OCI-LY7 (cell line): ENCODE measurements at regions not wholly inside any gene's neighbourhood (a gene's known extent, or its start where the extent isn't known, plus 50 kb on each side); places are given as distances from the start of the nearest gene placed in this dataset.

Source experiments
- BruUV-seq: library from RNA; stranded (reverse); fragments of 400-500 nt; replicated peaks from 2 replicates; lab custom pipeline; 2021; lab: Mats Ljungman, UMichigan
- CTCF ChIA-PET: fragments of 300-600 bp; sonication (Branson Sonifier 250); formaldehyde crosslinking; loops from one replicate; lab custom pipeline; 2022; ENCODE audit warnings: antibody characterized with exemption; ENCODE audit not compliant: unreplicated experiment; lab: Charles Lee
- POLR2A ChIA-PET: fragments of 300-600 bp; sonication (Branson Sonifier 250); formaldehyde crosslinking; loops from one replicate; lab custom pipeline; 2022; ENCODE audit warnings: antibody characterized with exemption; lab: Charles Lee
- DNase-seq: peaks from one replicate; pipeline ENCODE4 v3.0.0-alpha.2; 2015; ENCODE audit warnings: low spot score
- H2AFZ ChIP-seq: fragments of 200-600 bp; sonication (generic), shearing (Covaris generic); 2 replicates; pipeline ENCODE4 v1.6.1; 2014; ENCODE audit warnings: mild to moderate bottlenecking, antibody characterized with exemption, low read length, moderate library complexity
- H3K27ac ChIP-seq: fragments of 200-600 bp; sonication (generic); 2 replicates; pipeline ENCODE4 v1.5.1; 2014; ENCODE audit warnings: mixed run types, low read depth, mild to moderate bottlenecking, moderate library complexity, low read length, inconsistent platforms; ENCODE audit not compliant: poor library complexity, severe bottlenecking
- H3K36me3 ChIP-seq: fragments of 200-600 bp; sonication (generic); 2 replicates; pipeline ENCODE4 v1.6.1; 2014; ENCODE audit warnings: mild to moderate bottlenecking, antibody characterized with exemption, low read length, moderate library complexity, mixed read lengths; ENCODE audit not compliant: insufficient read depth
- H3K4me1 ChIP-seq: fragments of 200-600 bp; sonication (generic); 2 replicates; pipeline ENCODE4 v1.5.1; 2014; ENCODE audit warnings: mild to moderate bottlenecking, low read length; ENCODE audit not compliant: insufficient read depth, poor library complexity, severe bottlenecking
- H3K4me2 ChIP-seq: fragments of 200-600 bp; sonication (generic); 2 replicates; pipeline ENCODE4 v1.6.1; 2014; ENCODE audit warnings: mild to moderate bottlenecking, low read length
- H3K4me3 ChIP-seq: fragments of 200-600 bp; sonication (generic); 2 replicates; pipeline ENCODE4 v1.5.1; 2014; ENCODE audit warnings: mild to moderate bottlenecking, low read depth, low read length; ENCODE audit not compliant: poor library complexity, severe bottlenecking
- H3K79me2 ChIP-seq: fragments of 200-600 bp; sonication (generic); 2 replicates; pipeline ENCODE4 v1.6.1; 2016; ENCODE audit warnings: low read depth, mild to moderate bottlenecking, low read length, moderate library complexity, mixed read lengths; ENCODE audit not compliant: insufficient read depth
- H3K9me2 ChIP-seq: fragments of 200-600 bp; sonication (generic); 2 replicates; pipeline ENCODE4 v1.6.1; 2016; ENCODE audit warnings: mild to moderate bottlenecking, low read length, mixed read lengths; ENCODE audit not compliant: insufficient read depth
- H3K9me3 ChIP-seq: fragments of 200-600 bp; sonication (generic); 2 replicates; pipeline ENCODE4 v1.6.1; 2014; ENCODE audit warnings: mild to moderate bottlenecking, mixed run types, low read length, mixed read lengths
- H4K20me1 ChIP-seq: fragments of 200-600 bp; sonication (generic); 2 replicates; pipeline ENCODE4 v1.6.1; 2014; ENCODE audit warnings: mild to moderate bottlenecking, antibody characterized with exemption, low read length, moderate library complexity, mixed read lengths; ENCODE audit not compliant: insufficient read depth
- EZH2phosphoT487 ChIP-seq: fragments of 200-600 bp; sonication (generic); IDR thresholded peaks from 2 replicates; pipeline ENCODE4 v1.6.1; 2018; ENCODE audit warnings: low read depth, borderline replicate concordance, mild to moderate bottlenecking, mixed run types, antibody characterized with exemption, low read length, moderate library complexity, mixed read lengths
- intact Hi-C: fragments of 100-400 bp; cut with micrococcal nuclease; formaldehyde crosslinking; loops from one replicate; pipeline ENCODE4 v1.10.0; 2022; ENCODE audit not compliant: unreplicated experiment
- TF ChIP-seq, protein P1 (sequence below): fragments of 200-600 bp; sonication (generic); conservative IDR thresholded peaks from 2 replicates; pipeline ENCODE4 v1.5.1; 2014; ENCODE audit warnings: mild to moderate bottlenecking, antibody characterized with exemption, low read length, moderate library complexity, mixed read lengths

DNA sequence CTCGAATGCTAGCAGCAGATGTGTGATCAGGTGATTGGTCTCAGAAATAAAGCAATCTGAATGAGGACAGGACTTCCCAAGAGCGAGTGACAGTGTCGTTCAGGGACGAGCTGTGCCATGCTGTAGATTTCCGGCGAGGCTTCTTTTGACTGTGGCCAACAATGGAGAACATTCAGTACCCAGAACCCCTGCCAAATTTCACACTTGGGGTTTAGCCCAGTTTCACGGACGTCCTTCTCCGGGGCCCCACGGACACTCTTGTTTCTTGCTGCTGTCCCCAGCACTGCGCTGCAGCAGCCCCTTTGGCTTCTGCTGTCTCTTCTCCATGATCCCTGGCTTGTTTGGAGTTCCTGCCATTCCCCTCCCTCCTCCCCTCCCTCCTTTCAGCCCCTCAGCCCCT is 115.1 kb upstream of the GRAMD1B start:
- Histone ChIP-seq H3K27ac (no peak overlapping the region), H3K36me3 (no peaks in the 10 kb centered on the region), H3K4me3 (no peak overlapping the region), H4K20me1 (no peaks in the 10 kb centered on the region), H3K79me2 (no peaks in the 10 kb centered on the region), H3K9me3 (no peaks in the 10 kb centered on the region), H3K9me2 (no peaks in the 10 kb centered on the region), H2AFZ (no peak overlapping the region), H3K4me2 (no peak overlapping the region), H3K4me1 (no peaks in the 10 kb centered on the region)
- TF ChIP-seq, protein P1, sequence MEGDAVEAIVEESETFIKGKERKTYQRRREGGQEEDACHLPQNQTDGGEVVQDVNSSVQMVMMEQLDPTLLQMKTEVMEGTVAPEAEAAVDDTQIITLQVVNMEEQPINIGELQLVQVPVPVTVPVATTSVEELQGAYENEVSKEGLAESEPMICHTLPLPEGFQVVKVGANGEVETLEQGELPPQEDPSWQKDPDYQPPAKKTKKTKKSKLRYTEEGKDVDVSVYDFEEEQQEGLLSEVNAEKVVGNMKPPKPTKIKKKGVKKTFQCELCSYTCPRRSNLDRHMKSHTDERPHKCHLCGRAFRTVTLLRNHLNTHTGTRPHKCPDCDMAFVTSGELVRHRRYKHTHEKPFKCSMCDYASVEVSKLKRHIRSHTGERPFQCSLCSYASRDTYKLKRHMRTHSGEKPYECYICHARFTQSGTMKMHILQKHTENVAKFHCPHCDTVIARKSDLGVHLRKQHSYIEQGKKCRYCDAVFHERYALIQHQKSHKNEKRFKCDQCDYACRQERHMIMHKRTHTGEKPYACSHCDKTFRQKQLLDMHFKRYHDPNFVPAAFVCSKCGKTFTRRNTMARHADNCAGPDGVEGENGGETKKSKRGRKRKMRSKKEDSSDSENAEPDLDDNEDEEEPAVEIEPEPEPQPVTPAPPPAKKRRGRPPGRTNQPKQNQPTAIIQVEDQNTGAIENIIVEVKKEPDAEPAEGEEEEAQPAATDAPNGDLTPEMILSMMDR, result no peak
- no TSS peak for BruUV-seq
- no peak for DNase-seq
- intact Hi-C loops, result no loop called here
- ChIA-PET CTCF (interaction anchor here (0.6 kb wide), 1 partner anchor 11 kb away, joined by 3 read pairs; no protein-coding TSS in a partner anchor), POLR2A (no interaction called here)

DNA sequence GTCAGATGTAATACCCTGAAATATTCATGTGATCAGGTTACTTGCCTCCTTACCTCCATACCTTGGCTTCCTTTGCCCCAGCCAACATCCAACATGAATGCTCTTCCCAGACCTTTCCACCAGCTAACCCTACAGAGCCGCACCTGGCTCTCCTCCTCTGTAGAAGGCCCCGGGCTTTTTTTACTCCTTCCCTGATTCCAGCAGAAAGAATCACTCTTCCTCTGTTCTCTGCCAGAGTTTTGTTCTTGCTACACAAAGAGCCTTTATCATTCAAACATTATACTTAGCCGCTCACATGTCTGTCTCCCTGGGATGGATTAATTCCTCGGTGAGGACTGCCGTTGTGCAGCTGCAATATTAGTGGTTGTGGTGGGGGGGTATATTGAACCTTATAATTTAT is 116.8 kb upstream of the GRAMD1B start:
- TF ChIP-seq EZH2phosphoT487, result no peak
- TF ChIP-seq, protein P1, result no peak
- CTCF ChIA-PET, result no interaction called here
- Histone ChIP-seq H3K79me2 (no peaks in the 10 kb centered on the region), H3K36me3 (no peaks in the 10 kb centered on the region), H3K4me1 (peaks cover 2% of the 10 kb centered on the region), H3K4me2 (no peak overlapping the region), H3K27ac (no peak overlapping the region), H4K20me1 (no peaks in the 10 kb centered on the region), H2AFZ (peak overlapping the region; percentile 37; the same call in 1 of the 2 replicates), H3K9me2 (no peaks in the 10 kb centered on the region), H3K4me3 (no peak overlapping the region), H3K9me3 (no peaks in the 10 kb centered on the region)
- no TSS peak for BruUV-seq
- POLR2A ChIA-PET, result interaction anchor here (0.6 to 1.0 kb wide), 3 partner anchors 12 to 213 kb away, joined by 3 to 6 read pairs (median 3); no protein-coding TSS in a partner anchor
- DNase-seq, result no peak
- intact Hi-C loops, result no loop called here

DNA sequence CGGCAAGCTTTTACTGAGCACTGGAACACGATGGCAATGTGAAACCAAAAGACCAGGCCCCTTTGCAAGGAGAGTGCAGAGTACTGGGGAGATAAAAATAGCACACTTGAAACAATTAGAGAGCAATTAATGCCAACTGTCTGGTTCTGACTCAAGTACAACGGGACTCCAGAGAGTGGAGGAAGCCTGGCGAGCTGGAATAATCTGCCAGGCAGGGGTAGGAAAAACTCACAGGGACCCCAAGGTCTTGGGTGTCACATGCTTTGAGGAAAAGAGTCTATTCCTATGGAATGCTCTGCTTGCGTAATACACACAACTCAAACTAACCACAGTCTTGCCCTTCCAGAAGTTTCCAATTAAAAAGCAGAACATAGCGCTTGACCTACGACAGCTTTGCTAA is 113.0 kb upstream of the CLMP start:
- POLR2A ChIA-PET, result interaction anchor here (0.6 to 1.0 kb wide), 3 partner anchors 9 to 60 kb away, joined by 3 read pairs; no protein-coding TSS in a partner anchor

More for the DNA sequence above, 113.0 kb upstream of the CLMP start:
- DNase-seq, result no peak
- Histone ChIP-seq H3K79me2 (no peaks in the 10 kb centered on the region), H3K9me3 (no peaks in the 10 kb centered on the region), H3K36me3 (no peaks in the 10 kb centered on the region), H2AFZ (peak overlapping the region; percentile 56; the same call in 1 of the 2 replicates), H3K4me3 (no peak overlapping the region), H3K9me2 (no peaks in the 10 kb centered on the region), H3K4me2 (peak overlapping the region; percentile 34), H3K27ac (no peak overlapping the region), H3K4me1 (peaks cover 50% of the 10 kb centered on the region), H4K20me1 (no peaks in the 10 kb centered on the region)
- BruUV-seq, result no TSS peak
- TF ChIP-seq, protein P1, result no peak
- TF ChIP-seq EZH2phosphoT487, result no peak
- CTCF ChIA-PET, result no interaction called here
- intact Hi-C loops, result no loop called here
